IPS-18a (cell line): ENCODE measurements at regions not wholly inside any gene's neighbourhood (a gene's known extent, or its start where the extent isn't known, plus 50 kb on each side); places are given as distances from the start of the nearest gene placed in this dataset.
"Not testable (repeated sequence)": the region's sequence is repeated elsewhere in the genome, so short reads cannot be mapped to it uniquely, and the experiment has no call there.

Experiments
- H3K27ac ChIP-seq: one replicate; pipeline ENCODE4 v1.5.1; 2013; ENCODE audit warnings: low read length
- H3K27me3 ChIP-seq: one replicate; pipeline ENCODE4 v1.6.1; 2013; ENCODE audit warnings: mild to moderate bottlenecking, low read length; ENCODE audit not compliant: control insufficient read depth, insufficient read depth
- H3K36me3 ChIP-seq: one replicate; pipeline ENCODE4 v1.6.1; 2013; ENCODE audit warnings: low read depth, low read length; ENCODE audit not compliant: control insufficient read depth
- H3K4me1 ChIP-seq: one replicate; pipeline ENCODE4 v1.6.1; 2013; ENCODE audit warnings: low read depth, low read length; ENCODE audit not compliant: control insufficient read depth
- H3K4me3 ChIP-seq: one replicate; pipeline ENCODE4 v1.5.1; 2013; ENCODE audit warnings: low read length
- H3K9ac ChIP-seq: one replicate; pipeline ENCODE4 v1.6.1; 2013; ENCODE audit warnings: mild to moderate bottlenecking, low read length, moderate library complexity
- H3K9me3 ChIP-seq: one replicate; pipeline ENCODE4 v1.6.1; 2013; ENCODE audit warnings: low read depth, low read length; ENCODE audit not compliant: control insufficient read depth

DNA sequence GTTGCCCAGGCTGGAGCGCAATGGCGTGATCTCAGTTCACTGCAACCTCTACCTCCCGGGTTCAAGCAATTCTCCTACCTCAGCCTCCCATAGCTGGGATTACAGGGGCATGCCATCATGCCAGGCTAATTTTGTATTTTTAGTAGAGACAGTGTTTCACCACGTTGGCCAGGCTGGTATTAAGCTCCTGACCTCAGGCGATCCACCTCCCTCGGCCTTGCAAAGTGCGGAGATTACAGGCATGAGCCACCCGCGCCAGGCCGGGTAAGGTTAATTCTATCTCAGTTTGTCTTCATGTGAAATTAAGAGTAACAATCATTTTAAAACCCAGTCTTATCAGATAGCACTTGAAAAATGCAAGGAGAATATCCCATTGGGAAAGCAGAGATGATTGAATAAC is 1681.7 kb upstream of the DDX18 start:
- Histone ChIP-seq H3K4me1 (no peaks in the 10 kb centered on the region), H3K9me3 (no peaks in the 10 kb centered on the region), H3K36me3 (no peaks in the 10 kb centered on the region), H3K9ac (no peak overlapping the region), H3K27me3 (peaks cover 12% of the 10 kb centered on the region), H3K27ac (no peak overlapping the region), H3K4me3 (no peak overlapping the region)

- Histone ChIP-seq H3K4me1 (no peaks in the 10 kb centered on the region), H3K27me3 (peaks cover 18% of the 10 kb centered on the region)
Measured at GRCh38 chr2:116133381-116133942, 1681.0 kb upstream of the DDX18 start.

GRCh38 chr2:116141891-116142474 is 1672.5 kb upstream of the DDX18 start:
- H3K27me3 ChIP-seq, result peaks cover 95% of the 10 kb centered on the region
- no peak overlapping the region for H3K27ac ChIP-seq
- no peaks in the 10 kb centered on the region for H3K9me3 ChIP-seq
- no peak overlapping the region for H3K9ac ChIP-seq
- no peaks in the 10 kb centered on the region for H3K36me3 ChIP-seq
- H3K4me3 ChIP-seq, result no peak overlapping the region
- H3K4me1 ChIP-seq, result peaks cover 6% of the 10 kb centered on the region

More at GRCh38 chr2:116133381-116133942, 1681.0 kb upstream of the DDX18 start:
- no peak overlapping the region for H3K4me3 ChIP-seq
- H3K9ac ChIP-seq, result no peak overlapping the region
- no peaks in the 10 kb centered on the region for H3K36me3 ChIP-seq
- no peaks in the 10 kb centered on the region for H3K9me3 ChIP-seq
- no peak overlapping the region for H3K27ac ChIP-seq

GRCh38 chr2:116142644-116143227 is 1671.8 kb upstream of the DDX18 start:
- Histone ChIP-seq H3K36me3 (no peaks in the 10 kb centered on the region), H3K27ac (no peak overlapping the region), H3K9me3 (no peaks in the 10 kb centered on the region), H3K9ac (no peak overlapping the region), H3K27me3 (peaks cover 97% of the 10 kb centered on the region), H3K4me3 (no peak overlapping the region), H3K4me1 (peaks cover 6% of the 10 kb centered on the region)

GRCh38 chr2:116145031-116145430 is 1669.5 kb upstream of the DDX18 start:
- Histone ChIP-seq H3K27ac (no peak overlapping the region), H3K4me1 (peaks cover 6% of the 10 kb centered on the region), H3K27me3 (peaks cover 100% of the 10 kb centered on the region)

GRCh38 chr2:116148361-116148760 is 1666.1 kb upstream of the DDX18 start:
- Histone ChIP-seq H3K4me1 (peaks cover 1% of the 10 kb centered on the region), H3K36me3 (no peaks in the 10 kb centered on the region), H3K27me3 (peaks cover 86% of the 10 kb centered on the region), H3K9me3 (no peaks in the 10 kb centered on the region), H3K9ac (no peak overlapping the region), H3K4me3 (no peak overlapping the region), H3K27ac (no peak overlapping the region)

More at GRCh38 chr2:116145031-116145430, 1669.5 kb upstream of the DDX18 start:
- Histone ChIP-seq H3K9ac (no peak overlapping the region), H3K36me3 (no peaks in the 10 kb centered on the region), H3K9me3 (no peaks in the 10 kb centered on the region), H3K4me3 (no peak overlapping the region)

DNA sequence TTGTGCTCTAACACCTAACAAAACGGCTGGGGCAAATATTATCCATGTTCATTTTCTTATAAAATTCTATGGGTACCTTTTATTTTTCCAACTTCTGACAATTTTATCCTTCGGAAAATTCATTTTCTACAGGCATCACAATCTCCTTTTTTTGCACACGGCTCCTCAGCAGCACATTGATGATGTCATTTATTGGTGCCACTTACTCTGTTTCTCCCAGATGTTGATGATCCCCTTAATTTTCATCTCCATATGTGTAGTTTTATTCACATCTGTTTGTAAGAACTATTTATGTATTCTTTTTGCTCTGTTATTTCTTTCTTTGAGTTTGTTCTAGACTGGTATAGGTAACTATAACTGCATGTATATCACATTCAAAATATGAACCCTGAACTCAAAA is 1660.8 kb upstream of the DDX18 start:
- H3K4me3 ChIP-seq, result no peak overlapping the region
- H3K27me3 ChIP-seq, result peaks cover 32% of the 10 kb centered on the region
- no peaks in the 10 kb centered on the region for H3K9me3 ChIP-seq
- H3K4me1 ChIP-seq, result no peaks in the 10 kb centered on the region
- H3K36me3 ChIP-seq, result no peaks in the 10 kb centered on the region
- no peak overlapping the region for H3K9ac ChIP-seq
- no peak overlapping the region for H3K27ac ChIP-seq

GRCh38 chr2:116160657-116161056 is 1653.8 kb upstream of the DDX18 start:
- no peak overlapping the region for H3K27ac ChIP-seq
- H3K4me3 ChIP-seq, result no peak overlapping the region
- no peaks in the 10 kb centered on the region for H3K27me3 ChIP-seq
- no peaks in the 10 kb centered on the region for H3K4me1 ChIP-seq
- H3K36me3 ChIP-seq, result no peaks in the 10 kb centered on the region
- no peak overlapping the region for H3K9ac ChIP-seq
- H3K9me3 ChIP-seq, result no peaks in the 10 kb centered on the region

DNA sequence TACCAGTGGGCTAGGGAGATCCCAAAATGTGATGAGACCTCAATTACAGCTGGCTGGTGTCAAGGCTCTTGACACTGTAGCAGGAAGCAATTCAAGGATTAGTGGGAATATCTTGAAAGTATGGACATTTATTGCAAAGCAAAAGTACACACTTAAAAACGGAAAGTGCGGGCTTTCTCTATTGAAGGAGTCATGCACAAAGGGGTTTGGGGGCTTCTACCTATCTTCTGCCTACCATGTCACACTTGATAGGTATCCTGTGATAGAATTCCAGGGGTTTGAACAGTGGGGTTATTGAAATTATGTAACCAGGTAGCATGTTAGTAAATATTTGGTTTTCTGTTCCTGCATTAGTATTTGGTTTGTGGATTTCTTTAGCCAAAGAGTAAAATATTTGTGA is 1652.1 kb upstream of the DDX18 start:
- Histone ChIP-seq H3K27me3 (no peaks in the 10 kb centered on the region), H3K36me3 (no peaks in the 10 kb centered on the region), H3K4me3 (no peak overlapping the region), H3K27ac (no peak overlapping the region), H3K4me1 (peaks cover 5% of the 10 kb centered on the region), H3K9me3 (no peaks in the 10 kb centered on the region), H3K9ac (no peak overlapping the region)

GRCh38 chr2:116167107-116167506 is 1647.4 kb upstream of the DDX18 start:
- H3K27me3 ChIP-seq, result no peaks in the 10 kb centered on the region
- no peak overlapping the region for H3K4me3 ChIP-seq
- H3K9me3 ChIP-seq, result no peaks in the 10 kb centered on the region
- H3K9ac ChIP-seq, result no peak overlapping the region
- H3K36me3 ChIP-seq, result no peaks in the 10 kb centered on the region
- H3K27ac ChIP-seq, result no peak overlapping the region
- H3K4me1 ChIP-seq, result peaks cover 5% of the 10 kb centered on the region

DNA sequence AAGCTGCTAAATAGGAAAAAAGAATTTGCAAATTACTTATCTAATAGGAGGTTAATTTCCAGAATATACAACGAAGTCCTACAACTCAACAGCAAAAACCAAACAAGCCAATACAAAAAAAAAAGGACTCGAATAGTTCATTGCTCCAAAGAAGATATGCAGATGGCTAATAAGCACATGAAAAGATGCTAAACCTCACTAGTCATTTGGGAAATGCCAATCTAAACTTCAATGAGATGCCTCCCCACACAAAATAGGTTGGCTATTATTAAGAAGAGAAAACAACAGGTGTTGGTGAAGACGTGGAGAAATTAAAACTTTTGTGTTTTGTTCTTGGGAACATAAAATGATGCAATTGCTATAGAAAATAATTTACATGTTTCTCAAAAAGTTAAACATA is 1634.4 kb upstream of the DDX18 start:
- H3K9ac ChIP-seq, result no peak overlapping the region
- H3K4me1 ChIP-seq, result peaks cover 24% of the 10 kb centered on the region
- H3K27me3 ChIP-seq, result no peaks in the 10 kb centered on the region
- no peaks in the 10 kb centered on the region for H3K36me3 ChIP-seq
- H3K27ac ChIP-seq, result no peak overlapping the region
- H3K9me3 ChIP-seq, result no peaks in the 10 kb centered on the region
- H3K4me3 ChIP-seq, result no peak overlapping the region

DNA sequence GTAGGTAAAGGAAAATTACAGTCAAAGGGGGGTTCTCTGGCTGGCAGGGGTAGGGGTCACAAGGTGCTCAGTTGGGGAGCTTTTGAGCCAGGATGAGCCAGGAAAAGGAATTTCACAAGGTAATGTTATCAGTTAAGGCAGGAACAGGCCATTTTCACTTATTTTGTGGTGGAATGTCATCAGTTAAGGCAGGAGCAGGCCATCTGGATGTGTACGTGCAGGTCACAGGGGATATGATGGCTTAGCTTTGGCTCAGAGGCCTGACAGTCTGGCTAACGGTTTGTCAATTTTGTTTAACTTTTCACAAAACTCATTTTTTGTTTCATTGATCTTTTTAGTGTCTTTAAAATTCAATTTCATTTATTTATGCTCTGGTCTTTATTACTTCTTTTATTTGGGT is 1623.8 kb upstream of the DDX18 start:
- not testable (repeated sequence) for H3K27ac ChIP-seq, H3K27me3 ChIP-seq, H3K9me3 ChIP-seq, H3K4me1 ChIP-seq, H3K4me3 ChIP-seq, H3K36me3 ChIP-seq, H3K9ac ChIP-seq
